Osteoblast (primary cell): ENCODE measurements at regions not wholly inside any gene's neighbourhood (a gene's known extent, or its start where the extent isn't known, plus 50 kb on each side); places are given as distances from the start of the nearest gene placed in this dataset.

Experiments
- DNase-seq: peaks from one replicate; pipeline ENCODE4 v3.0.0; 2011; ENCODE audit warnings: low spot score, mixed read lengths; ENCODE audit not compliant: insufficient read length; ENCODE audit errors: missing footprints
- H2AFZ ChIP-seq: 2 replicates; pipeline ENCODE4 v1.6.0; 2011; ENCODE audit warnings: mild to moderate bottlenecking, low read length
- H3K27ac ChIP-seq: 2 replicates; pipeline ENCODE4 v1.5.1; 2011; ENCODE audit warnings: mild to moderate bottlenecking, low read depth, low read length, moderate library complexity
- H3K27me3 ChIP-seq: 2 replicates; pipeline ENCODE4 v1.6.0; 2012; ENCODE audit warnings: mild to moderate bottlenecking, control low read depth, inconsistent platforms, low read length, moderate library complexity; ENCODE audit not compliant: insufficient read depth
- H3K36me3 ChIP-seq: 2 replicates; pipeline ENCODE4 v1.5.1; 2011; ENCODE audit warnings: mild to moderate bottlenecking, low read length, control low read depth, moderate library complexity; ENCODE audit not compliant: insufficient read depth
- H3K4me1 ChIP-seq: 2 replicates; pipeline ENCODE4 v1.5.1; 2011; ENCODE audit warnings: mild to moderate bottlenecking, low read length, control low read depth, moderate library complexity; ENCODE audit not compliant: insufficient read depth
- H3K4me2 ChIP-seq: 2 replicates; pipeline ENCODE4 v1.6.0; 2011; ENCODE audit warnings: mild to moderate bottlenecking, low read length; ENCODE audit not compliant: insufficient read depth
- H3K4me3 ChIP-seq: fragments of 200-600 bp; sonication (generic); 3 replicates; pipeline ENCODE4 v1.5.1; 2012; ENCODE audit warnings: mild to moderate bottlenecking, low read length, inconsistent platforms; ENCODE audit not compliant: insufficient read depth
- H3K79me2 ChIP-seq: 2 replicates; pipeline ENCODE4 v1.6.0; 2012; ENCODE audit warnings: mild to moderate bottlenecking, low read length, control low read depth, inconsistent platforms; ENCODE audit not compliant: insufficient read depth
- H3K9me3 ChIP-seq: 2 replicates; pipeline ENCODE4 v1.5.1; 2011; ENCODE audit warnings: low read depth, low read length, control low read depth
- H4K20me1 ChIP-seq: 2 replicates; pipeline ENCODE4 v1.6.0; 2012; ENCODE audit warnings: mild to moderate bottlenecking, low read length, control low read depth; ENCODE audit not compliant: insufficient read depth
- CTCF ChIP-seq: IDR thresholded peaks from 2 replicates; pipeline ENCODE4 v1.5.1; 2011; ENCODE audit warnings: mild to moderate bottlenecking, low read depth, low read length, moderate library complexity; ENCODE audit errors: extremely low read depth

- H3K4me2 ChIP-seq: no peak overlapping the region
- H3K36me3 ChIP-seq: no peaks in the 10 kb centered on the region
- H4K20me1 ChIP-seq: no peaks in the 10 kb centered on the region
- H2AFZ ChIP-seq: no peak overlapping the region
- no peaks in the 10 kb centered on the region for H3K79me2 ChIP-seq
- no peak for TF ChIP-seq CTCF
- H3K27me3 ChIP-seq: no peaks in the 10 kb centered on the region
- no peak overlapping the region for H3K27ac ChIP-seq
- DNase-seq: no peak
- no peaks in the 10 kb centered on the region for H3K9me3 ChIP-seq
- no peaks in the 10 kb centered on the region for H3K4me1 ChIP-seq
- no peak overlapping the region for H3K4me3 ChIP-seq
Observed at GRCh38 chr20:12180107-12180661, 262.5 kb downstream of the BTBD3 start.

- H3K79me2 ChIP-seq: no peaks in the 10 kb centered on the region
- no peak for TF ChIP-seq CTCF
- H3K36me3 ChIP-seq: no peaks in the 10 kb centered on the region
- H2AFZ ChIP-seq: no peak overlapping the region
- no peaks in the 10 kb centered on the region for H4K20me1 ChIP-seq
- H3K27me3 ChIP-seq: no peaks in the 10 kb centered on the region
- H3K4me1 ChIP-seq: no peaks in the 10 kb centered on the region
- no peak overlapping the region for H3K4me2 ChIP-seq
- H3K9me3 ChIP-seq: no peaks in the 10 kb centered on the region
- DNase-seq: no peak
- no peak overlapping the region for H3K27ac ChIP-seq
- no peak overlapping the region for H3K4me3 ChIP-seq
Observed at GRCh38 chr20:12198281-12198680, 280.6 kb downstream of the BTBD3 start.

GRCh38 chr20:12199703-12200102, 282.0 kb downstream of the BTBD3 start:
- Histone ChIP-seq H3K36me3 (no peaks in the 10 kb centered on the region), H4K20me1 (no peaks in the 10 kb centered on the region), H3K4me1 (no peaks in the 10 kb centered on the region), H3K79me2 (no peaks in the 10 kb centered on the region), H2AFZ (no peak overlapping the region), H3K27ac (no peak overlapping the region), H3K27me3 (no peaks in the 10 kb centered on the region), H3K4me3 (no peak overlapping the region), H3K4me2 (no peak overlapping the region), H3K9me3 (no peaks in the 10 kb centered on the region)
- DNase-seq: no peak
- TF ChIP-seq CTCF: no peak

GRCh38 chr20:12201289-12201991, 283.7 kb downstream of the BTBD3 start:
- Histone ChIP-seq H3K4me2 (no peak overlapping the region), H3K27me3 (no peaks in the 10 kb centered on the region), H3K4me1 (no peaks in the 10 kb centered on the region), H3K27ac (no peak overlapping the region), H3K79me2 (no peaks in the 10 kb centered on the region), H3K4me3 (no peak overlapping the region), H3K36me3 (no peaks in the 10 kb centered on the region), H2AFZ (no peak overlapping the region), H4K20me1 (no peaks in the 10 kb centered on the region), H3K9me3 (no peaks in the 10 kb centered on the region)
- DNase-seq: no peak
- no peak for TF ChIP-seq CTCF
